GM23248 (cell line): ENCODE measurements at regions not wholly inside any gene's neighbourhood (a gene's known extent, or its start where the extent isn't known, plus 50 kb on each side); places are given as distances from the start of the nearest gene placed in this dataset.
"Not testable (repeated sequence)": the region's sequence is repeated elsewhere in the genome, so short reads cannot be mapped to it uniquely, and the experiment has no call there.

Experiments
- DNase-seq: peaks from one replicate; pipeline ENCODE4 v3.0.0-alpha.2; 2015
- H2AFZ ChIP-seq: fragments of 200-600 bp; sonication (generic); 2 replicates; pipeline ENCODE4 v1.6.1; 2016; ENCODE audit warnings: antibody characterized with exemption
- H3F3A ChIP-seq: fragments of 200-600 bp; sonication (generic); 2 replicates; pipeline ENCODE4 v1.6.1; 2016; ENCODE audit warnings: mild to moderate bottlenecking, antibody characterized with exemption, mixed run types; ENCODE audit not compliant: insufficient read depth
- H3K27ac ChIP-seq: fragments of 200-600 bp; sonication (generic); 2 replicates; pipeline ENCODE4 v1.5.1; 2016; ENCODE audit warnings: mild to moderate bottlenecking
- H3K27me3 ChIP-seq: fragments of 200-600 bp; sonication (generic); replicated peaks from 2 replicates; pipeline ENCODE4 v1.6.1; 2016; ENCODE audit warnings: mild to moderate bottlenecking; ENCODE audit not compliant: insufficient read depth
- H3K36me3 ChIP-seq: fragments of 200-600 bp; sonication (generic); 2 replicates; pipeline ENCODE4 v1.6.1; 2016; ENCODE audit warnings: low read depth, mild to moderate bottlenecking
- H3K4me1 ChIP-seq: fragments of 200-600 bp; sonication (generic); 2 replicates; pipeline ENCODE4 v1.6.1; 2016; ENCODE audit warnings: mild to moderate bottlenecking; ENCODE audit not compliant: insufficient read depth
- H3K4me2 ChIP-seq: fragments of 200-600 bp; sonication (generic); one replicate; pipeline ENCODE4 v1.6.1; 2016; ENCODE audit warnings: mild to moderate bottlenecking; ENCODE audit not compliant: unreplicated experiment
- H3K4me3 ChIP-seq: fragments of 200-600 bp; sonication (generic); 2 replicates; pipeline ENCODE4 v1.5.1; 2016; ENCODE audit warnings: mild to moderate bottlenecking
- H3K79me2 ChIP-seq: fragments of 200-600 bp; sonication (generic); 2 replicates; pipeline ENCODE4 v1.6.1; 2016; ENCODE audit warnings: mild to moderate bottlenecking; ENCODE audit not compliant: insufficient read depth
- H3K9ac ChIP-seq: fragments of 200-600 bp; sonication (generic); 2 replicates; pipeline ENCODE4 v1.6.1; 2016; ENCODE audit warnings: mild to moderate bottlenecking
- H3K9me2 ChIP-seq: fragments of 200-600 bp; sonication (generic); 2 replicates; pipeline ENCODE4 v1.6.1; 2016; ENCODE audit warnings: mixed run types, mild to moderate bottlenecking, moderate library complexity; ENCODE audit not compliant: insufficient read depth
- H3K9me3 ChIP-seq: fragments of 200-600 bp; sonication (generic); one replicate; pipeline ENCODE4 v1.6.1; 2017; ENCODE audit warnings: low read depth
- H4K20me1 ChIP-seq: fragments of 200-600 bp; sonication (generic); 2 replicates; pipeline ENCODE4 v1.6.0; 2016; ENCODE audit not compliant: insufficient read depth
- EZH2 ChIP-seq: fragments of 200-600 bp; sonication (generic); IDR thresholded peaks from 2 replicates; pipeline ENCODE4 v1.6.1; 2018; ENCODE audit warnings: antibody characterized with exemption, mild to moderate bottlenecking; ENCODE audit not compliant: insufficient read depth, poor library complexity, severe bottlenecking
- EZH2phosphoT487 ChIP-seq: fragments of 200-600 bp; sonication (generic); IDR thresholded peaks from 2 replicates; pipeline ENCODE4 v1.6.1; 2018; ENCODE audit warnings: antibody characterized with exemption, moderate library complexity, mild to moderate bottlenecking, low read depth; ENCODE audit not compliant: insufficient read depth
- WGBS, 2 experiments: methylation state at CpG; one replicate each; pipeline ENCODE4 v1.1.6; 2015 to 2017; ENCODE audit warnings: low lambda C conversion rate in 2 of 2, low coverage in 1 of 2; ENCODE audit errors: missing lambda C conversion rate in 2 of 2; 5-methylcytosine and 5-hydroxymethylcytosine counted together
- in situ Hi-C: fragments of 300-500 bp; cut with MboI; formaldehyde crosslinking; loops from 2 replicates; pipeline ENCODE4 v1.15.0; 2020

DNA sequence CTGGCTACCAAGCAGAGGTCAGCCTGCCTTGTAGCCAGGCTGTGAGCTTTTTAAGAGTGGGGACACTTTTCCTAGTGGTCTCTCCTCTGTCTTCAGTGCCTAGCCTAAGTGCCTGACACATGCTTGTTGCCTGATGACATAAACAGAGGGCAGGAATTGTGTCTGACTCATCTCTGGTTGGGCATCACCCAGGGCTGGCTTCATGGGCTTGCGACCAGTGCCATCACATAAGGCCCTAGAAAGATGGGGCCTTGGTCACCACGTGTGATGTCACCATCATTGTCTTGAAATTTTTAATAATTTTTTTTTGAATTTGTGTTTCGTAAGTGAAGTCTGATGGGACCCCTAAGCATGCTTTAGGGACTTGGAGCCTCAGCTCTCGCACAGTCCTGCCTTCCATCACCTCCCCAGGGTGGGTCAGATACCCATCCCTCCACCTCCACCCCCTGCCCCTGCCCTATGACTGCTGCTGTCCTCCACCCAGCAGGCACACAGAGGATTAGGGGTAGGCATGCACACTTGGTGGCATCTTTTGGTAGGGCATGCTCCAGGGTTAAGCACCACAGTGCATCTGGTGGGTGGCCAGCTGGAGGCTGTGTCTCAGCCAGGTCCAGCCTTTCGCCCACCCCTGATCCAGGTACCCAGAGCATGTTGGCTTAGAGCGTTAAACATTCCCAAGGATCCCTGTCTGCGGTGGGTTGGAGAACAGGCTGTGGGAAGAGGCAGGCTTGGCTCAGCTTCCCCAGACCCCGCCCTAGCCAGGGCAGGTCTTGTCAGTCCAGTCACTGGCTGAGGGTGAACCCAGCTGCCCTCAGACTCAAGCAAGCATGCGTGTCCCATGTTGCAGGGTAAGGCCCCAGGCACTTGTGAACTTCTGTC lies 80.1 kb upstream of the SH3PXD2B start:
- H3K4me1 ChIP-seq, result no peaks in the 10 kb centered on the region
- TF ChIP-seq EZH2 (no peak), EZH2phosphoT487 (no peak)
- H4K20me1 ChIP-seq, result no peaks in the 10 kb centered on the region
- H3K4me2 ChIP-seq, result no peak overlapping the region
- no peak overlapping the region for H3K9ac ChIP-seq
- 61 to 63% methylated on average over 9 of the region's 9 CpGs for WGBS, 2 experiments
- H3K27ac ChIP-seq, result no peak overlapping the region
- in situ Hi-C loops, result no loop called here
- no peaks in the 10 kb centered on the region for H3K9me3 ChIP-seq
- DNase-seq, result peak; percentile 42
- no peak overlapping the region for H3K4me3 ChIP-seq
- no peak overlapping the region for H2AFZ ChIP-seq
- no peaks in the 10 kb centered on the region for H3F3A ChIP-seq
- H3K36me3 ChIP-seq, result no peaks in the 10 kb centered on the region
- no peaks in the 10 kb centered on the region for H3K9me2 ChIP-seq
- H3K27me3 ChIP-seq, result peaks cover 41% of the 10 kb centered on the region
- H3K79me2 ChIP-seq, result no peaks in the 10 kb centered on the region

DNA sequence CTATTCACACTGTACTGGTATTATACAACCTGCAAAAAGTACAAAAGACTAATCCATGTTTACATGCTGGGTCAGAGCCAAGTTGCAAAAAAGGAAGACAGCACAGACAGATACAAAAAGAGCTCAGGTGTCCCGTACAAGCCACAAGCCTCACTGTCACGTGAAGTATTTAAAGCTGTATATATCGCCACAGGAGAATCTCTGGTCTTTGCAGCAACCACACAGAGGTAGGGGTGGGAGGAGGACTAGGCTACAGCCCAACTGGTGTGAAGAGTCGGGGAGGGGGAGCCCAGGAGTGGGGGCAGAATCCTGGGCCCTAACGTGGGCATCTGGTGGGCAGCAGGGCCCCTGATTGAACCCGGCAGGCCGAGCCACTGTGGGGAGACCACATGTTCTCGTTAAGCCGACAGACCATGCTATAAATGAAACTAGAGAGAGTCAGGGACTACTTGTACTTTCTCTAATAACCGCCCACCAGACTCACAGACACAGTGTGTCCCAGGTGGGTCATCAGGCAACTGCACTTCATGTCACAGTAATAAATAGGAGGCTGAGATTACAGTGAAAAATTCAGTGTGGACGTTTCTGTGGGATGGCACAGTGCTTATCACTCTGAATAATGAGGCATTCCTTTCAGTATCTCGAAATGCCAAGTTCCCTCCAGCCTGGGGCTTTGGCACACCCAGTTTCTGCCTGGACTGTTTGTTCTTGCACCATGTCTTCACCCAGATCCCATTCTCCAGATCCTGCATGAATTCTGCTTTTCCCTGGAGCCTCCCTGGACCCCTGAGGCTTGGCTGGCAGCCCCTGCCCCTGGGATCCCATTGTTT lies 79.3 kb upstream of the SH3PXD2B start:
- Histone ChIP-seq H3F3A (no peaks in the 10 kb centered on the region), H3K9me2 (no peaks in the 10 kb centered on the region), H3K4me1 (no peaks in the 10 kb centered on the region), H3K4me2 (no peak overlapping the region), H3K4me3 (no peak overlapping the region), H3K79me2 (no peaks in the 10 kb centered on the region), H3K9ac (no peak overlapping the region), H3K36me3 (no peaks in the 10 kb centered on the region), H4K20me1 (no peaks in the 10 kb centered on the region), H3K27me3 (peaks cover 43% of the 10 kb centered on the region), H3K27ac (no peak overlapping the region), H2AFZ (no peak overlapping the region), H3K9me3 (no peaks in the 10 kb centered on the region)
- 49 to 54% methylated on average over 12 of the region's 12 CpGs for WGBS, 2 experiments
- no peak for TF ChIP-seq EZH2
- no peak for TF ChIP-seq EZH2phosphoT487
- no peak for DNase-seq
- in situ Hi-C loops, result no loop called here

DNA sequence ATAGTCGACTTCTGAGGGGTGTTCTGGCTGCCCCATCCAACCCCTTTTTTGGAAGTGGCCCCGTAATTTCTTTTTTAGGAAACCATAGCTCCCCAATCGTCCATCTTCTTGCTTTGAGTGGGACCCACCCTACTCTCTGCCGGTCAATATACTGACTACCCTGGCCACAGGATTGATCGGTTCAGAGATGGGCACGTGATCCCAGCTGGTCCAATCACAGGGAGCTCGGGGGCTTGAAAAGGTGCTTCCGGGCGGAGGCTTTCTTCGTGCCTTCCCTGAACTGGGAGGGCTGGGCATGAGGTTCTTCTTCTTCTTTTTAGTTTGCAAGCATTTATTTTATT lies 78.7 kb upstream of the SH3PXD2B start:
- in situ Hi-C loops, result no loop called here
- no peaks in the 10 kb centered on the region for H4K20me1 ChIP-seq
- H3F3A ChIP-seq, result no peaks in the 10 kb centered on the region
- no peak overlapping the region for H3K27ac ChIP-seq
- no peaks in the 10 kb centered on the region for H3K79me2 ChIP-seq
- H3K27me3 ChIP-seq, result peaks cover 37% of the 10 kb centered on the region
- H3K9ac ChIP-seq, result no peak overlapping the region
- DNase-seq, result no peak
- H3K9me2 ChIP-seq, result no peaks in the 10 kb centered on the region
- H2AFZ ChIP-seq, result no peak overlapping the region
- no peak for TF ChIP-seq EZH2
- no peak for TF ChIP-seq EZH2phosphoT487
- H3K36me3 ChIP-seq, result no peaks in the 10 kb centered on the region
- whole genome bisulfite sequencing, 2 experiments, result 68 to 73% methylated on average over 10 of the region's 10 CpGs
- H3K4me3 ChIP-seq, result no peak overlapping the region
- no peaks in the 10 kb centered on the region for H3K9me3 ChIP-seq
- H3K4me1 ChIP-seq, result no peaks in the 10 kb centered on the region
- H3K4me2 ChIP-seq, result no peak overlapping the region

DNA sequence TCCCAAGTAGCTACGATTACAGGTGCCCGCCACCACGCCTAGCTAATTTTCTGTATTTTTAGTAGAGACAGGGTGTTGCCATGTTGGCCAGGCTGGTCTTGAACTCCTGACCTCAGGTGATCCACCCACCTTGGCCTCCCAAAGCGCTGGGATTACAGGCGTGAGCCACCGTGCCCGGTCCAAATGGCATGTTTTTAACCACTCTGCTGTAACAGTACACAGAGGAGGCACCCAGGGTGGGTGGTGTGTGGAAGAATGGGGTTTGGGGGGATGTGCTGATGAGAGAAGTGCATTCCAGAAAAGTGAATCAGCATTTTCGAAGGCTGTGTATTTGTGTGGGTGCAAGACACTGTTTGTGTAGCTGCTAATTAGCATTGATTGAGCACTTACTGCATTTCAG lies 78.1 kb upstream of the SH3PXD2B start:
- DNase-seq, H4K20me1 ChIP-seq, H3F3A ChIP-seq, H3K4me2 ChIP-seq, H3K36me3 ChIP-seq, H3K27ac ChIP-seq, H3K9me2 ChIP-seq, H3K4me1 ChIP-seq, H3K79me2 ChIP-seq, H3K9ac ChIP-seq, H3K9me3 ChIP-seq, H3K4me3 ChIP-seq, in situ Hi-C loops, H2AFZ ChIP-seq: not testable (repeated sequence)
- peaks cover 31% of the 10 kb centered on the region for H3K27me3 ChIP-seq
- WGBS, 2 experiments, result 81 to 85% methylated on average over 8 of the region's 8 CpGs
